Liver (tissue), 8 donors: ENCODE measurements at regions not wholly inside any gene's neighbourhood (a gene's known extent, or its start where the extent isn't known, plus 50 kb on each side); places are given as distances from the start of the nearest gene placed in this dataset.

ENCODE experiments used
- DNase-seq: peaks from one replicate; pipeline ENCODE4 v3.0.0-alpha.2; 2017; ENCODE audit warnings: low spot score
- H3K27ac ChIP-seq, 2 donors: one replicate each; pipeline ENCODE4 v1.7.0; 2013; ENCODE audit warnings: inconsistent platforms in 2 of 2, low read length in 2 of 2, control low read depth in 1 of 2, low read depth in 1 of 2, mild to moderate bottlenecking in 1 of 2
- H3K27me3 ChIP-seq, 4 donors: one replicate each; pipeline versions ENCODE4 v1.6.1 to v1.7.0; 2013; ENCODE audit warnings: low read length in 3 of 4, inconsistent platforms in 1 of 4, mild to moderate bottlenecking in 1 of 4, moderate library complexity in 1 of 4; ENCODE audit not compliant: control insufficient read depth in 4 of 4, insufficient read depth in 4 of 4
- H3K36me3 ChIP-seq, 4 donors: one replicate each; pipeline versions ENCODE4 v1.6.1 to v1.7.0; 2013; ENCODE audit warnings: low read length in 3 of 4, mild to moderate bottlenecking in 3 of 4, low read depth in 1 of 4, moderate library complexity in 1 of 4; ENCODE audit not compliant: control insufficient read depth in 4 of 4, insufficient read depth in 3 of 4
- H3K4me1 ChIP-seq, 4 donors: one replicate each; pipeline versions ENCODE4 v1.6.1 to v1.7.0; 2013; ENCODE audit warnings: low read length in 3 of 4, mild to moderate bottlenecking in 3 of 4, moderate library complexity in 1 of 4; ENCODE audit not compliant: control insufficient read depth in 4 of 4, insufficient read depth in 4 of 4
- H3K4me3 ChIP-seq, 3 donors: one replicate each; pipeline versions ENCODE4 v1.6.1 to v1.7.0; 2013; ENCODE audit warnings: low read length in 3 of 3, control low read depth in 1 of 3, low read depth in 1 of 3, mild to moderate bottlenecking in 1 of 3
- H3K9ac ChIP-seq, 2 donors: one replicate each; pipeline ENCODE4 v1.7.0; 2013; ENCODE audit warnings: low read length in 2 of 2, mild to moderate bottlenecking in 2 of 2, moderate library complexity in 2 of 2, control low read depth in 1 of 2, low read depth in 1 of 2
- H3K9me3 ChIP-seq, 4 donors: one replicate each; pipeline versions ENCODE4 v1.6.1 to v1.7.0; 2013; ENCODE audit warnings: low read length in 3 of 4; ENCODE audit not compliant: control insufficient read depth in 4 of 4
- ATF3 ChIP-seq: IDR thresholded peaks from 2 replicates; pipeline ENCODE4 v1.6.1; 2016; ENCODE audit warnings: antibody characterized with exemption
- CTCF ChIP-seq: fragments of 150-350 bp; IDR thresholded peaks from 2 replicates; pipeline ENCODE4 v1.5.1; 2017; ENCODE audit warnings: improper control_type of control experiment, low read depth, low read length; ENCODE audit not compliant: missing input control
- EGR1 ChIP-seq, 2 donors: IDR thresholded peaks; 2 replicates each; pipeline ENCODE4 v1.6.1; 2016 to 2018; ENCODE audit warnings: antibody characterized with exemption in 2 of 2, low read depth in 2 of 2
- FOXA1 ChIP-seq: IDR thresholded peaks from 2 replicates; pipeline ENCODE4 v1.6.1; 2016; ENCODE audit warnings: antibody characterized with exemption
- FOXA2 ChIP-seq: IDR thresholded peaks from 2 replicates; pipeline ENCODE4 v1.6.1; 2016; ENCODE audit warnings: antibody characterized with exemption
- GABPA ChIP-seq, 2 donors: IDR thresholded peaks in 1 of 2; conservative IDR thresholded peaks in 1 of 2; 2 replicates each; pipeline ENCODE4 v1.6.1; 2016; ENCODE audit warnings: antibody characterized with exemption in 2 of 2, mild to moderate bottlenecking in 1 of 2, moderate library complexity in 1 of 2
- HNF4A ChIP-seq, 2 donors: conservative IDR thresholded peaks; 2 replicates each; pipeline ENCODE4 v1.6.1; 2016; ENCODE audit warnings: antibody characterized with exemption in 2 of 2, mild to moderate bottlenecking in 2 of 2
- HNF4G ChIP-seq: IDR thresholded peaks from 2 replicates; pipeline ENCODE4 v1.6.1; 2016; ENCODE audit warnings: antibody characterized with exemption
- JUND ChIP-seq, 2 donors: IDR thresholded peaks; 2 replicates each; pipeline ENCODE4 v1.6.1; 2016; ENCODE audit warnings: antibody characterized with exemption in 2 of 2
- MAX ChIP-seq: IDR thresholded peaks from 2 replicates; pipeline ENCODE4 v1.6.1; 2016; ENCODE audit warnings: antibody characterized with exemption
- NR2F2 ChIP-seq: IDR thresholded peaks from 2 replicates; pipeline ENCODE4 v1.6.1; 2016; ENCODE audit warnings: antibody characterized with exemption
- RAD21 ChIP-seq, 2 donors: IDR thresholded peaks; 2 replicates each; pipeline ENCODE4 v1.6.1; 2016; ENCODE audit warnings: antibody characterized with exemption in 2 of 2, mild to moderate bottlenecking in 2 of 2
- REST ChIP-seq: IDR thresholded peaks from 2 replicates; pipeline ENCODE4 v1.6.1; 2016; ENCODE audit warnings: antibody characterized with exemption, mild to moderate bottlenecking
- RXRA ChIP-seq, 2 donors: IDR thresholded peaks; 2 replicates each; pipeline ENCODE4 v1.6.1; 2017 to 2018; ENCODE audit warnings: antibody characterized with exemption in 2 of 2, mild to moderate bottlenecking in 1 of 2
- SP1 ChIP-seq: IDR thresholded peaks from 2 replicates; pipeline ENCODE4 v1.6.1; 2018; ENCODE audit warnings: antibody characterized with exemption, mild to moderate bottlenecking
- TAF1 ChIP-seq: conservative IDR thresholded peaks from 2 replicates; pipeline ENCODE4 v1.6.1; 2016; ENCODE audit warnings: antibody characterized with exemption, mild to moderate bottlenecking
- YY1 ChIP-seq: IDR thresholded peaks from 2 replicates; pipeline ENCODE4 v1.6.1; 2016; ENCODE audit warnings: antibody characterized with exemption, mild to moderate bottlenecking
- ZBTB33 ChIP-seq: IDR thresholded peaks from 2 replicates; pipeline ENCODE4 v1.6.1; 2016; ENCODE audit warnings: antibody characterized with exemption
- WGBS: extraction: QIAGEN DNeasy Blood & Tissue Kit; methylation state at CpG from one replicate; pipeline ENCODE4 v1.1.7; 2013; 5-methylcytosine and 5-hydroxymethylcytosine counted together
- donor health status: healthy.
- donor health status: healthy.
- donor health status: healthy.
- donor health status: healthy.
- donor health status: healthy.

- no peak for DNase-seq
- H3K27me3 ChIP-seq, result peaks cover 0 to 2% (median 0%) of the 10 kb centered on the region in 4 donors
- H3K4me1 ChIP-seq, result no peaks in the 10 kb centered on the region
- no peak overlapping the region for H3K9ac ChIP-seq
- no peaks in the 10 kb centered on the region for H3K36me3 ChIP-seq
- 68% methylated on average over 1 of the region's 1 CpG for WGBS
- H3K27ac ChIP-seq, result no peak overlapping the region
- no peak for TF ChIP-seq HNF4G
- TF ChIP-seq NR2F2, result no peak
- no peak for TF ChIP-seq ATF3
- no peak for TF ChIP-seq RAD21 (IDR thresholded peaks at IDR 0.05)
- TF ChIP-seq REST, result no peak
- TF ChIP-seq ZBTB33, result no peak
- no peak for TF ChIP-seq CTCF
- no peaks in the 10 kb centered on the region for H3K9me3 ChIP-seq
- no peak overlapping the region for H3K4me3 ChIP-seq
These were observed 157.5 kb upstream of the FERD3L start for GRCh38 chr7:19302731-19303130.

- no peak overlapping the region for H3K9ac ChIP-seq
- WGBS, result 58% methylated on average over 2 of the region's 2 CpGs
- no peak for DNase-seq
- H3K27ac ChIP-seq, result no peak overlapping the region
- H3K9me3 ChIP-seq, result no peaks in the 10 kb centered on the region
- H3K4me1 ChIP-seq, result no peaks in the 10 kb centered on the region
- no peak overlapping the region for H3K4me3 ChIP-seq
- peaks cover 0 to 2% (median 0%) of the 10 kb centered on the region in 4 donors for H3K27me3 ChIP-seq
- H3K36me3 ChIP-seq, result no peaks in the 10 kb centered on the region
- TF ChIP-seq JUND (IDR thresholded peaks at IDR 0.05) (no peak), CTCF (no peak), GABPA (IDR thresholded peaks at IDR 0.05 in 1 of 2, conservative IDR thresholded peaks at IDR 0.05 in 1 of 2) (no peak), MAX (no peak), YY1 (no peak), RXRA (IDR thresholded peaks at IDR 0.05) (no peak), FOXA1 (no peak), HNF4A (conservative IDR thresholded peaks at IDR 0.05) (no peak), NR2F2 (no peak), HNF4G (no peak), TAF1 (no peak), RAD21 (IDR thresholded peaks at IDR 0.05) (no peak), EGR1 (IDR thresholded peaks at IDR 0.05; ENCODE audit: low read depth in 2 of 2) (no peak), REST (no peak), ATF3 (no peak), FOXA2 (no peak), SP1 (no peak)
These were observed 151.4 kb upstream of the FERD3L start for GRCh38 chr7:19296617-19297016.
